ENCODE measurements at regions not wholly inside any gene's neighbourhood (a gene's known extent, or its start where the extent isn't known, plus 50 kb on each side); places are given as distances from the start of the nearest gene placed in this dataset.

- no peak for DNase-seq (ENCODE audit: low spot score)
- 90% methylated on average over 4 of the region's 4 CpGs for WGBS
- no peaks in the 10 kb centered on the region for H3K27me3 ChIP-seq (replicated peaks; ENCODE audit: insufficient read depth)
- no peaks in the 10 kb centered on the region for H3K36me3 ChIP-seq
- no peak overlapping the region for H3K27ac ChIP-seq
- H3K9me3 ChIP-seq = no peaks in the 10 kb centered on the region
- intact Hi-C loops (cut with DNase I) = no loop called here
- H3K4me3 ChIP-seq = no peak overlapping the region
- TF ChIP-seq, protein P1, sequence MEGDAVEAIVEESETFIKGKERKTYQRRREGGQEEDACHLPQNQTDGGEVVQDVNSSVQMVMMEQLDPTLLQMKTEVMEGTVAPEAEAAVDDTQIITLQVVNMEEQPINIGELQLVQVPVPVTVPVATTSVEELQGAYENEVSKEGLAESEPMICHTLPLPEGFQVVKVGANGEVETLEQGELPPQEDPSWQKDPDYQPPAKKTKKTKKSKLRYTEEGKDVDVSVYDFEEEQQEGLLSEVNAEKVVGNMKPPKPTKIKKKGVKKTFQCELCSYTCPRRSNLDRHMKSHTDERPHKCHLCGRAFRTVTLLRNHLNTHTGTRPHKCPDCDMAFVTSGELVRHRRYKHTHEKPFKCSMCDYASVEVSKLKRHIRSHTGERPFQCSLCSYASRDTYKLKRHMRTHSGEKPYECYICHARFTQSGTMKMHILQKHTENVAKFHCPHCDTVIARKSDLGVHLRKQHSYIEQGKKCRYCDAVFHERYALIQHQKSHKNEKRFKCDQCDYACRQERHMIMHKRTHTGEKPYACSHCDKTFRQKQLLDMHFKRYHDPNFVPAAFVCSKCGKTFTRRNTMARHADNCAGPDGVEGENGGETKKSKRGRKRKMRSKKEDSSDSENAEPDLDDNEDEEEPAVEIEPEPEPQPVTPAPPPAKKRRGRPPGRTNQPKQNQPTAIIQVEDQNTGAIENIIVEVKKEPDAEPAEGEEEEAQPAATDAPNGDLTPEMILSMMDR (IDR thresholded peaks at IDR 0.05) = no peak
- TF ChIP-seq POLR2AphosphoS5 (IDR thresholded peaks at IDR 0.05) (no peak), POLR2A (IDR thresholded peaks at IDR 0.05) (no peak)
- no peaks in the 10 kb centered on the region for H3K4me1 ChIP-seq (replicated peaks)
Observed at GRCh38 chr16:59997706-59998105, 1263.6 kb upstream of the GOT2 start.

DNA sequence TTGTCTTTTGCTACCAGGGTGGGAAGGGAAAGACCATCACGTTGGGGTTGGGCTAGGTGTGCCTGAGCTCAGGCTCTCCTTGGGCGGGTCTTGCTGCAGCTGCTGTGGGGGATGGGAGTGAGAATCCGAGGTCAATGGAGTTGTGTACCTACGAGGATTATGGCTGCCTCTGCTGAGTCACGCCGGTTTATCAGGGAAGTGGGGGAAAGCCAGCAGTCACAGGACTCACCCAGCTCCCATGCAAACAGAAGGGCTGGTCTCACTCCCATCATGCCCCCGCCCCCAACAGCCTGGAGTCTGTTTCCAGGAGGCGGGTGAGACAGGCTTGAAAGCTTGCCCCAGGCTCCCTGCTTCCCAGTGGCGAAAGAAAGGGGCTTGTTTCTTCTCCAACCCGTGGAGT, 1259.0 kb upstream of the GOT2 start:
- Histone ChIP-seq H3K9me3 (no peaks in the 10 kb centered on the region), H3K36me3 (no peaks in the 10 kb centered on the region), H3K27ac (no peak overlapping the region), H3K4me1 (replicated peaks) (no peaks in the 10 kb centered on the region), H3K4me3 (no peak overlapping the region), H3K27me3 (replicated peaks; ENCODE audit: insufficient read depth) (no peaks in the 10 kb centered on the region)
- 79% methylated on average over 10 of the region's 10 CpGs for WGBS
- no peak for DNase-seq (ENCODE audit: low spot score)
- TF ChIP-seq, protein P1 (IDR thresholded peaks at IDR 0.05) = no peak
- TF ChIP-seq POLR2A (IDR thresholded peaks at IDR 0.05) (no peak), POLR2AphosphoS5 (IDR thresholded peaks at IDR 0.05) (no peak)
- intact Hi-C loops (cut with DNase I) = no loop called here

DNA sequence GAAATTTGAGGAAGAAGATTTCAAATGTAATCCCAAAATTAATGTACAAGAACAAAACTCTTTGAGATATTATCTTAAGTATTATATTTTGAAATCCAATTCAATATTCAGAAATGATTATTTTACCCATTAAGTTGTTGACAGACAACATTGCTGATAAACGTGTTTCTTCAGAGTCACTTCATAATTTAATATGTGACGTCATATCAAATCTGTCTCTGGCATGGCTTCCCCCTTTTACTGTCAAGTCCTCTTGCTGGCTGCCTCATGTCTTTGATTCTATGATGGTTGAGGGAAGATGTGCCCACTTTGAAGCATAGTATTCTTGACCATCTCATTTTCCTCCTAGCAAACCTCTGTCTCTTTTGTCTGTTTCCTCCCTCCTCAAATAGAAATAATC, 1257.1 kb upstream of the GOT2 start:
- H3K27ac ChIP-seq = no peak overlapping the region
- no peaks in the 10 kb centered on the region for H3K36me3 ChIP-seq
- no peaks in the 10 kb centered on the region for H3K27me3 ChIP-seq (replicated peaks; ENCODE audit: insufficient read depth)
- H3K9me3 ChIP-seq = no peaks in the 10 kb centered on the region
- intact Hi-C loops (cut with DNase I) = no loop called here
- WGBS = 63% methylated on average over 2 of the region's 2 CpGs
- no peak for DNase-seq (ENCODE audit: low spot score)
- H3K4me1 ChIP-seq (replicated peaks) = no peaks in the 10 kb centered on the region
- no peak overlapping the region for H3K4me3 ChIP-seq
- TF ChIP-seq POLR2A (IDR thresholded peaks at IDR 0.05) (no peak), POLR2AphosphoS5 (IDR thresholded peaks at IDR 0.05) (no peak)
- TF ChIP-seq, protein P1 (IDR thresholded peaks at IDR 0.05) = no peak

DNA sequence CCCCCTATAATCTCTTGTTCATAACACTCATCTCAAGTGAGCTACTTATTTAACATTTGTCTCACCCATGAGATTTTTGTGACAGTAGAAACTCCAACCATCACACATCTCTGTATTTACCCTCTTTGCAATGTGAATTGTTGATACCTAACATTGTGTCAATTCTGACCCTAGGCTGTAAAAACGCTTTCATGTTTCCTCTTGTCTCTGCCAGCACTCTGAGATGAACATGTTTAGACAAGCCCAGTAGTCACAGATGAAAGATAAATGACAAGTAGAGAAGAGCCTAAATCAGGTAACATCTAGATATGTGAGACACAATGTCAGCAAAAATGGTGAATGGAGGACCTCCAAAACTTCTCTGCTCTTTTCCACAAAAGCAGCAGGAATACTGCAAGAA, 1254.5 kb upstream of the GOT2 start:
- Histone ChIP-seq H3K4me1 (replicated peaks) (no peaks in the 10 kb centered on the region), H3K27ac (no peak overlapping the region), H3K4me3 (no peak overlapping the region), H3K9me3 (no peaks in the 10 kb centered on the region), H3K27me3 (replicated peaks; ENCODE audit: insufficient read depth) (no peaks in the 10 kb centered on the region), H3K36me3 (no peaks in the 10 kb centered on the region)
- TF ChIP-seq, protein P1 (IDR thresholded peaks at IDR 0.05) = no peak
- TF ChIP-seq POLR2A (IDR thresholded peaks at IDR 0.05) = no peak
- no peak for TF ChIP-seq POLR2AphosphoS5 (IDR thresholded peaks at IDR 0.05)
- DNase-seq (ENCODE audit: low spot score) = no peak
- intact Hi-C loops (cut with DNase I) = no loop called here
- WGBS = 29% methylated on average over 1 of the region's 1 CpG

DNA sequence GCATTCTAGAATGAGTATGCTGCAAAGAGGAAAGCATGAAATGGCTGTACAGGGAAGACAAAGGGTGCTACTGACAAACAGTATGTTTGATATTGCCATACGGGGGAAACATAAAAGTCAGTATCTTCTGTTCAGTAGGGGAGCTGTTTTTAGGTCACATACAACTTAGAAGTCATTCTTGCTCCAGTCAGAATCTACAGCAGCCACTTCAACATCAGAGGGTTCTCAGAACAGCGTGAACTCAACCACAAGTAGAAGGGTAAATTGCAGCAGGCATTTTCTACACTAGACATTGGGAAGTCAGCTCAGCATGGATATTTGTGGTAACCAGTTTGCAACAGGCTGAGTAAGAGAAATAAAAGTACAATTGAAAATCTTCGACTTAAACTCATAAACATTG, 1241.8 kb upstream of the GOT2 start:
- H3K9me3 ChIP-seq = no peaks in the 10 kb centered on the region
- H3K27ac ChIP-seq = no peak overlapping the region
- H3K36me3 ChIP-seq = no peaks in the 10 kb centered on the region
- no peak for TF ChIP-seq POLR2AphosphoS5 (IDR thresholded peaks at IDR 0.05)
- no peak for TF ChIP-seq POLR2A (IDR thresholded peaks at IDR 0.05)
- TF ChIP-seq, protein P1 (IDR thresholded peaks at IDR 0.05) = no peak
- intact Hi-C loops (cut with DNase I) = no loop called here
- H3K27me3 ChIP-seq (replicated peaks; ENCODE audit: insufficient read depth) = no peaks in the 10 kb centered on the region
- 86% methylated on average over 3 of the region's 3 CpGs for WGBS
- no peak for DNase-seq (ENCODE audit: low spot score)
- no peak overlapping the region for H3K4me3 ChIP-seq
- no peaks in the 10 kb centered on the region for H3K4me1 ChIP-seq (replicated peaks)

Measured in prostate gland (tissue), 2 donors.